DOHH2 (cell line): ENCODE measurements at regions not wholly inside any gene's neighbourhood (a gene's known extent, or its start where the extent isn't known, plus 50 kb on each side); places are given as distances from the start of the nearest gene placed in this dataset.

Experiments
- H3F3A ChIP-seq: fragments of 200-600 bp; sonication (generic), shearing (Covaris generic); 2 replicates; pipeline ENCODE4 v1.6.0; 2016; ENCODE audit warnings: antibody characterized with exemption, mild to moderate bottlenecking; ENCODE audit not compliant: control insufficient read depth, insufficient read depth
- H3K27ac ChIP-seq: fragments of 200-600 bp; sonication (generic); 2 replicates; pipeline ENCODE4 v1.5.1; 2014; ENCODE audit warnings: low read depth, mild to moderate bottlenecking, low read length, moderate library complexity
- H3K27me3 ChIP-seq: fragments of 200-600 bp; sonication (generic); 2 replicates; pipeline ENCODE4 v1.6.1; 2014; ENCODE audit warnings: mild to moderate bottlenecking, low read length, mixed read lengths; ENCODE audit not compliant: control insufficient read depth
- H3K36me3 ChIP-seq: fragments of 200-600 bp; sonication (generic); 2 replicates; pipeline ENCODE4 v1.6.1; 2014; ENCODE audit warnings: mild to moderate bottlenecking, low read length, moderate library complexity, mixed read lengths; ENCODE audit not compliant: control insufficient read depth
- H3K4me1 ChIP-seq: fragments of 200-600 bp; sonication (generic); 2 replicates; pipeline ENCODE4 v1.6.1; 2014; ENCODE audit warnings: mild to moderate bottlenecking, low read length, mixed read lengths; ENCODE audit not compliant: control insufficient read depth
- H3K4me2 ChIP-seq: fragments of 200-600 bp; sonication (generic); 2 replicates; pipeline ENCODE4 v1.6.0; 2014; ENCODE audit warnings: mild to moderate bottlenecking, low read length, moderate library complexity
- H3K4me3 ChIP-seq: fragments of 200-600 bp; sonication (generic); 2 replicates; pipeline ENCODE4 v1.5.1; 2014; ENCODE audit warnings: mild to moderate bottlenecking, low read length, mixed read lengths
- H3K79me2 ChIP-seq: fragments of 200-600 bp; sonication (generic); 2 replicates; pipeline ENCODE4 v1.6.1; 2014; ENCODE audit warnings: mild to moderate bottlenecking, low read length, mixed read lengths; ENCODE audit not compliant: control insufficient read depth
- H3K9me2 ChIP-seq: fragments of 200-600 bp; sonication (generic); replicated peaks from 2 replicates; pipeline ENCODE4 v1.6.1; 2014; ENCODE audit warnings: mild to moderate bottlenecking, low read length, mixed read lengths; ENCODE audit not compliant: control insufficient read depth
- H3K9me3 ChIP-seq: fragments of 200-600 bp; sonication (generic); 2 replicates; pipeline ENCODE4 v1.6.1; 2014; ENCODE audit warnings: antibody characterized with exemption, low read length, mixed read lengths; ENCODE audit not compliant: control insufficient read depth, insufficient read depth
- H4K20me1 ChIP-seq: fragments of 200-600 bp; sonication (generic); 2 replicates; pipeline ENCODE4 v1.6.0; 2014; ENCODE audit warnings: low read depth, mild to moderate bottlenecking, antibody characterized with exemption, low read length, moderate library complexity; ENCODE audit not compliant: control insufficient read depth, insufficient read depth
- CTCF ChIP-seq: fragments of 200-600 bp; sonication (generic); IDR thresholded peaks from one replicate; pipeline ENCODE4 v1.5.1; 2014; ENCODE audit warnings: antibody characterized with exemption, mild to moderate bottlenecking, low read depth, low read length; ENCODE audit not compliant: poor library complexity, severe bottlenecking
- EZH2phosphoT487 ChIP-seq: fragments of 200-600 bp; sonication (generic); IDR thresholded peaks from 2 replicates; pipeline ENCODE4 v1.6.1; 2017; ENCODE audit warnings: borderline replicate concordance, mild to moderate bottlenecking, antibody characterized with exemption, low read length, moderate library complexity, mixed read lengths

- no peaks in the 10 kb centered on the region for H3K4me1 ChIP-seq
- TF ChIP-seq EZH2phosphoT487 (no peak), CTCF (no peak)
- H3F3A ChIP-seq: no peaks in the 10 kb centered on the region
- no peaks in the 10 kb centered on the region for H3K9me3 ChIP-seq
- H3K36me3 ChIP-seq: no peaks in the 10 kb centered on the region
- no peak overlapping the region for H3K27ac ChIP-seq
- no peak overlapping the region for H3K4me3 ChIP-seq
- H3K27me3 ChIP-seq: no peaks in the 10 kb centered on the region
- H3K9me2 ChIP-seq: no peaks in the 10 kb centered on the region
- H3K79me2 ChIP-seq: no peaks in the 10 kb centered on the region
- no peaks in the 10 kb centered on the region for H4K20me1 ChIP-seq
- no peak overlapping the region for H3K4me2 ChIP-seq
Observed at GRCh38 chr9:115743709-115744605, 409.6 kb upstream of the PAPPA start.

GRCh38 chr9:115746496-115746895, 407.1 kb upstream of the PAPPA start:
- Histone ChIP-seq H3K79me2 (no peaks in the 10 kb centered on the region), H3K36me3 (no peaks in the 10 kb centered on the region), H3K9me3 (no peaks in the 10 kb centered on the region), H3K4me3 (no peak overlapping the region), H3K27me3 (no peaks in the 10 kb centered on the region), H3F3A (no peaks in the 10 kb centered on the region), H3K4me2 (no peak overlapping the region), H3K27ac (no peak overlapping the region), H4K20me1 (no peaks in the 10 kb centered on the region), H3K9me2 (no peaks in the 10 kb centered on the region), H3K4me1 (no peaks in the 10 kb centered on the region)
- TF ChIP-seq CTCF (no peak), EZH2phosphoT487 (no peak)

GRCh38 chr9:115747731-115748130, 405.9 kb upstream of the PAPPA start:
- Histone ChIP-seq H3K36me3 (no peaks in the 10 kb centered on the region), H3K27ac (no peak overlapping the region), H3K9me2 (no peaks in the 10 kb centered on the region), H3K9me3 (no peaks in the 10 kb centered on the region), H4K20me1 (no peaks in the 10 kb centered on the region), H3K4me1 (no peaks in the 10 kb centered on the region), H3K27me3 (no peaks in the 10 kb centered on the region), H3K79me2 (no peaks in the 10 kb centered on the region), H3K4me3 (no peak overlapping the region), H3K4me2 (no peak overlapping the region), H3F3A (no peaks in the 10 kb centered on the region)
- no peak for TF ChIP-seq CTCF
- no peak for TF ChIP-seq EZH2phosphoT487
